SK-N-SH (cell line): ENCODE measurements at regions not wholly inside any gene's neighbourhood (a gene's known extent, or its start where the extent isn't known, plus 50 kb on each side); places are given as distances from the start of the nearest gene placed in this dataset.

Source experiments
- CTCF ChIA-PET: fragments of 300-600, 350-600 bp; formaldehyde crosslinking; extraction: SDS; loops from one replicate; lab custom pipeline; 2021; lab: Yijun Ruan, JAX
- POLR2A ChIA-PET: fragments of 350-600 bp; sonication (Branson Sonifier 250); formaldehyde crosslinking; extraction: SDS; loops from one replicate; lab custom pipeline; 2020; ENCODE audit warnings: antibody characterized with exemption, inconsistent platforms; lab: Yijun Ruan, JAX
- DNase-seq: peaks from one replicate; pipeline ENCODE4 v3.0.0; 2012
- H2AFZ ChIP-seq: fragments of 200-600 bp; sonication (generic); 2 replicates; pipeline ENCODE4 v1.8.1; 2016; ENCODE audit warnings: antibody characterized with exemption, mild to moderate bottlenecking, low read depth
- H3F3A ChIP-seq: fragments of 200-600 bp; sonication (generic); replicated peaks from 2 replicates; pipeline ENCODE3; 2016; ENCODE audit warnings: antibody characterized with exemption, mild to moderate bottlenecking; ENCODE audit not compliant: insufficient read depth
- H3K27ac ChIP-seq, 2 experiments: fragments of 200-500 bp in 1 of 2; fragments of 200-600 bp in 1 of 2; sonication (Bioruptor generic) in 1 of 2; sonication (generic), shearing (Covaris generic) in 1 of 2; 2 replicates each; pipeline versions ENCODE4 v1.5.1 to v1.6.1; 2014 to 2016; ENCODE audit warnings: low read depth in 2 of 2, inconsistent platforms in 1 of 2, low read length in 1 of 2, mild to moderate bottlenecking in 1 of 2, mixed read lengths in 1 of 2
- H3K27me3 ChIP-seq: fragments of 200-600 bp; sonication (generic), shearing (Covaris generic); 2 replicates; pipeline ENCODE4 v1.6.1; 2016; ENCODE audit warnings: mixed run types; ENCODE audit not compliant: insufficient read depth
- H3K36me3 ChIP-seq, 2 experiments: fragments of 200-500 bp in 1 of 2; fragments of 200-600 bp in 1 of 2; sonication (Bioruptor generic) in 1 of 2; sonication (generic) in 1 of 2; replicated peaks in 1 of 2; 2 replicates each; pipeline versions ENCODE3 to v1.5.1; 2014 to 2016; ENCODE audit warnings: low read length in 1 of 2, mild to moderate bottlenecking in 1 of 2; ENCODE audit not compliant: insufficient read depth in 2 of 2, control insufficient read depth in 1 of 2
- H3K4me1 ChIP-seq, 2 experiments: fragments of 200-500 bp in 1 of 2; fragments of 200-600 bp in 1 of 2; sonication (Bioruptor generic) in 1 of 2; sonication (generic), shearing (Covaris generic) in 1 of 2; 2 replicates each; pipeline versions ENCODE4 v1.5.1 to v1.6.1; 2014 to 2016; ENCODE audit warnings: low read depth in 1 of 2, low read length in 1 of 2, mixed run types in 1 of 2; ENCODE audit not compliant: insufficient read depth in 2 of 2, control insufficient read depth in 1 of 2
- H3K4me2 ChIP-seq: fragments of 200-600 bp; sonication (generic), shearing (Covaris generic); 2 replicates; pipeline ENCODE4 v1.6.1; 2017; ENCODE audit warnings: mixed run types
- H3K4me3 ChIP-seq, 2 experiments: fragments of 200-500 bp in 1 of 2; fragments of 200-600 bp in 1 of 2; sonication (Bioruptor generic) in 1 of 2; sonication (generic), shearing (Covaris generic) in 1 of 2; 2 replicates each; pipeline versions ENCODE4 v1.5.1 to v1.8.1; 2014 to 2016; ENCODE audit warnings: low read depth in 2 of 2, inconsistent platforms in 1 of 2, low read length in 1 of 2, mild to moderate bottlenecking in 1 of 2, mixed read lengths in 1 of 2, moderate library complexity in 1 of 2
- H3K79me2 ChIP-seq: fragments of 200-600 bp; sonication (generic); 2 replicates; pipeline ENCODE4 v1.8.1; 2017; ENCODE audit warnings: mild to moderate bottlenecking; ENCODE audit not compliant: insufficient read depth
- H3K9ac ChIP-seq: fragments of 200-600 bp; sonication (generic); 2 replicates; pipeline ENCODE4 v1.6.1; 2017; ENCODE audit warnings: mixed run types
- H3K9me2 ChIP-seq: fragments of 200-600 bp; sonication (generic); 2 replicates; pipeline ENCODE4 v1.6.1; 2017; ENCODE audit warnings: mixed run types
- H3K9me3 ChIP-seq: fragments of 200-600 bp; sonication (generic); 2 replicates; pipeline ENCODE4 v1.6.1; 2017; ENCODE audit warnings: mixed run types, mild to moderate bottlenecking, moderate library complexity
- H4K20me1 ChIP-seq: fragments of 200-600 bp; sonication (generic); 2 replicates; pipeline ENCODE4 v1.6.1; 2017; ENCODE audit warnings: mild to moderate bottlenecking, mixed run types; ENCODE audit not compliant: insufficient read depth
- CHD2 ChIP-seq: fragments of 150-350 bp; IDR thresholded peaks from 2 replicates; pipeline ENCODE4 v1.6.1; 2018; ENCODE audit warnings: low read length; ENCODE audit not compliant: partially characterized antibody
- ELF1 ChIP-seq: IDR thresholded peaks from 2 replicates; pipeline ENCODE4 v1.4.0; 2012
- EP300 ChIP-seq, 2 experiments: IDR thresholded peaks; 2 replicates each; pipeline versions ENCODE4 v1.4.0 to v1.6.1; 2012; ENCODE audit warnings: borderline replicate concordance in 1 of 2, low read depth in 1 of 2, low read length in 1 of 2
- GABPA ChIP-seq: IDR thresholded peaks from 2 replicates; pipeline ENCODE4 v1.4.0; 2012; ENCODE audit warnings: low read depth, mild to moderate bottlenecking
- GATA2 ChIP-seq: sonication (generic); formaldehyde crosslinking; IDR thresholded peaks from 2 replicates; pipeline ENCODE4 v1.5.0; 2020; ENCODE audit warnings: mild to moderate bottlenecking, missing genetic modification reagents
- MEF2A ChIP-seq: IDR thresholded peaks from 2 replicates; pipeline ENCODE4 v1.4.0; 2012; ENCODE audit warnings: low read depth, borderline replicate concordance
- MXI1 ChIP-seq: IDR thresholded peaks from 2 replicates; pipeline ENCODE4 v1.6.1; 2012; ENCODE audit warnings: mild to moderate bottlenecking, low read depth, low read length, improper control_type of control experiment
- RCOR1 ChIP-seq: fragments of 150-350 bp; IDR thresholded peaks from 2 replicates; pipeline ENCODE4 v1.6.1; 2017; ENCODE audit warnings: antibody characterized with exemption, low read length
- RFX5 ChIP-seq: IDR thresholded peaks from 2 replicates; pipeline ENCODE4 v1.6.1; 2012; ENCODE audit warnings: mild to moderate bottlenecking, improper control_type of control experiment, low read length
- RXRA ChIP-seq: IDR thresholded peaks from 2 replicates; pipeline ENCODE4 v1.4.0; 2012; ENCODE audit warnings: low read depth, mild to moderate bottlenecking, borderline replicate concordance
- TEAD4 ChIP-seq: IDR thresholded peaks from 2 replicates; pipeline ENCODE4 v1.4.0; 2012; ENCODE audit warnings: mild to moderate bottlenecking, borderline replicate concordance; ENCODE audit not compliant: insufficient read depth
- WGBS: methylation state at CpG from one replicate; pipeline ENCODE4 v1.1.6; 2017; ENCODE audit warnings: low lambda C conversion rate; 5-methylcytosine and 5-hydroxymethylcytosine counted together
- TF ChIP-seq, protein P1 (sequence below): fragments of 150-350 bp; IDR thresholded peaks from 2 replicates; pipeline ENCODE4 v1.6.1; 2017; ENCODE audit warnings: antibody characterized with exemption, low read length, low read depth, borderline replicate concordance
- TF ChIP-seq, protein P2 (sequence below): IDR thresholded peaks from 2 replicates; pipeline ENCODE4 v1.4.0; 2012; ENCODE audit warnings: low read depth
- TF ChIP-seq, protein P3 (sequence below): IDR thresholded peaks from 2 replicates; pipeline ENCODE4 v1.4.0; 2012; ENCODE audit warnings: low read depth, borderline replicate concordance
- TF ChIP-seq, protein P4 (sequence below): IDR thresholded peaks from 2 replicates; pipeline ENCODE4 v1.6.1; 2012; ENCODE audit warnings: mild to moderate bottlenecking, low read depth, low read length, moderate library complexity
- TF ChIP-seq, protein P5 (sequence below): fragments of 150-350 bp; IDR thresholded peaks from 2 replicates; pipeline ENCODE4 v1.6.1; 2016; ENCODE audit warnings: mild to moderate bottlenecking, low read depth, low read length

DNA sequence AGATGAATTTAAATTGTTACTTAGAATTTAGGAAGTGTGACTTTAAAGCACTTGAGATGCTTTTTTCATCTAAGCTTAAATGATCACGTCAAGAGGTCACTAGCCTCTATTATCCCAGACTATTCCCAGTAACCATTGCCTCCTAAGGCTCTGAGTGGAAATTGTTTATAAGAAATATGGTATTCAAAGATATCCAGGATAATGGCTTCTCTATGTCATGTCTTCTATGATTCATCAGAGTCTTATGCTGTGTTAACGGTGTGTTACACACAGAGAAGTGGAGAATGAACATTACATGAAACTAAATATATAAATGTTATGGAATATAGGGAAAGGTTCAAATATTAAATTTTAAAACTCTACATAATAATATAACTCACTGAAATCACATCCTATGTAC lies 79.8 kb upstream of the NBEA start (continued):
- TF ChIP-seq, protein P1, sequence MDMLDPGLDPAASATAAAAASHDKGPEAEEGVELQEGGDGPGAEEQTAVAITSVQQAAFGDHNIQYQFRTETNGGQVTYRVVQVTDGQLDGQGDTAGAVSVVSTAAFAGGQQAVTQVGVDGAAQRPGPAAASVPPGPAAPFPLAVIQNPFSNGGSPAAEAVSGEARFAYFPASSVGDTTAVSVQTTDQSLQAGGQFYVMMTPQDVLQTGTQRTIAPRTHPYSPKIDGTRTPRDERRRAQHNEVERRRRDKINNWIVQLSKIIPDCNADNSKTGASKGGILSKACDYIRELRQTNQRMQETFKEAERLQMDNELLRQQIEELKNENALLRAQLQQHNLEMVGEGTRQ, result no peak
- TF ChIP-seq, protein P2, sequence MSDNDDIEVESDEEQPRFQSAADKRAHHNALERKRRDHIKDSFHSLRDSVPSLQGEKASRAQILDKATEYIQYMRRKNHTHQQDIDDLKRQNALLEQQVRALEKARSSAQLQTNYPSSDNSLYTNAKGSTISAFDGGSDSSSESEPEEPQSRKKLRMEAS, result no peak
- TF ChIP-seq MEF2A, result no peak
- no peak for TF ChIP-seq MXI1
- no peak for TF ChIP-seq RXRA
- no peak for TF ChIP-seq RCOR1
- TF ChIP-seq, all 33 proteins: peak for 0

DNA sequence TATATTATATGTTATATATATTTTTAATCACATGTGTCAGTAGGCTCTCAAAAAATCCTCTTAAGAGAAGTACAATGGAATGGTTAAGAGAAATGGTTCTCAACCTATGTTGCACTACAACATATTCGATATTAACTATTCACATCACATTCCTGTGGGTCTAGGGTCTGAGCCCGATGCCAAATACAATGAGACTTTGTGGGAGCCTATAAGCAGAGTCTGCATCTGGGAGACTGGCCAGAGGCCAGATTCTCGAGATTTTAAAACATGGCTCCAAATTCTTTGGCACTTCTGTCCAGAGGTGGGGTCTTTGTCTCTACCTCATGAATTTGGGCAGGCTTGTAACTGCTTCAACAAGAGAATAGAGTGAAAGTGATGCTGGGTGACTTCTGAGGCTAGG lies 79.4 kb upstream of the NBEA start:
- Histone ChIP-seq H3K4me2 (no peak overlapping the region), H4K20me1 (no peaks in the 10 kb centered on the region), H3K9me2 (no peaks in the 10 kb centered on the region), H3K4me1 (no peaks in the 10 kb centered on the region; a peak in 2 of 4 replicates), H3K36me3 (no peaks in the 10 kb centered on the region), H3K9me3 (no peaks in the 10 kb centered on the region), H2AFZ (no peak overlapping the region), H3F3A (no peaks in the 10 kb centered on the region), H3K27me3 (no peaks in the 10 kb centered on the region), H3K4me3 (no peak overlapping the region), H3K27ac (no peak overlapping the region), H3K79me2 (no peaks in the 10 kb centered on the region), H3K9ac (no peak overlapping the region)
- no peak for DNase-seq
- ChIA-PET CTCF (no interaction called here), POLR2A (no interaction called here)
- 86% methylated on average over 3 of the region's 3 CpGs for WGBS
- TF ChIP-seq, protein P3, sequence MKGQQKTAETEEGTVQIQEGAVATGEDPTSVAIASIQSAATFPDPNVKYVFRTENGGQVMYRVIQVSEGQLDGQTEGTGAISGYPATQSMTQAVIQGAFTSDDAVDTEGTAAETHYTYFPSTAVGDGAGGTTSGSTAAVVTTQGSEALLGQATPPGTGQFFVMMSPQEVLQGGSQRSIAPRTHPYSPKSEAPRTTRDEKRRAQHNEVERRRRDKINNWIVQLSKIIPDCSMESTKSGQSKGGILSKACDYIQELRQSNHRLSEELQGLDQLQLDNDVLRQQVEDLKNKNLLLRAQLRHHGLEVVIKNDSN, result no peak
- no peak for TF ChIP-seq RXRA
- no peak for TF ChIP-seq GATA2 (CRISPR knock-in tag)
- no peak for TF ChIP-seq RFX5
- no peak for TF ChIP-seq MXI1

DNA sequence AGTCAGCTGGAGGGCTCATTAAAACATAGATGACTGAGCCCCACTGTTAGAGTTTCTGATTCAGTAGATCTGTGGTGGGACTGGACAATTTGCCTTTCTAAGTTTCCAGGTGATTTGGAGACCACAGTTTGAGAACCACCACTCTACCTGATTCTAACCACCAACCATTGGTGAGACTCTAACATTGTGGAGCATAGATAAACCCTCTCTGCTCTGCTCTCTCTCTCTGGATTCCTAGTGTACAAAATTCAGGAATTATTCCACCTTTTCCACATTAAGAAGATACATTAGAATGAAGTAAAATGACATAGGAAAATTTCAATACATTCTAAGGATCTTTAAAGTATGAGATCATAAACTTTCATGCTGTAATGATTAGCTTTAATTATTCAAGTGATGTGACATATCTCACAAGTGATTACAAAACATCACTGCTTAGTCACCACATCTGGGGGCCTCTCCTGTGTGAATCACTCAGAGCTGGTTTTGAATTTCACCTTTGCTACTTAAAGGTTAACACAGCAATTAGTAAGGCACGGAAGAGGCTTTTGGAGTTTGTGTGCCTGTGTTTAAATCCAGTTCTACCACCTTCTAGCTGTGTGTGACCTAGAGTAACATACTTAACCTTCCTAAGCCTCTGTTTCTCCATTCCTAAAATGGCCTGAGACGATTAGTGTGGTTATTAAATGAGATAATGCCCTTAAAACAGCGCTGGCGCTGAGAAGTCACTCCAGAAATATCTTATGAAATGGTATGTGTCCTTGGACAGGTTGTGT lies 78.5 kb upstream of the NBEA start:
- Histone ChIP-seq H3K27me3 (no peaks in the 10 kb centered on the region), H3K27ac (no peak overlapping the region), H3K9ac (no peak overlapping the region), H2AFZ (no peak overlapping the region), H3K79me2 (no peaks in the 10 kb centered on the region), H3K4me2 (no peak overlapping the region), H3K9me3 (no peaks in the 10 kb centered on the region), H3F3A (no peaks in the 10 kb centered on the region), H3K4me1 (no peaks in the 10 kb centered on the region; a peak in 2 of 4 replicates), H3K9me2 (no peaks in the 10 kb centered on the region), H3K36me3 (no peaks in the 10 kb centered on the region), H4K20me1 (no peaks in the 10 kb centered on the region), H3K4me3 (no peak overlapping the region)
- DNase-seq, result no peak
- WGBS, result 72% methylated on average over 4 of the region's 4 CpGs
- ChIA-PET CTCF (no interaction called here), POLR2A (no interaction called here)
- TF ChIP-seq, protein P4, sequence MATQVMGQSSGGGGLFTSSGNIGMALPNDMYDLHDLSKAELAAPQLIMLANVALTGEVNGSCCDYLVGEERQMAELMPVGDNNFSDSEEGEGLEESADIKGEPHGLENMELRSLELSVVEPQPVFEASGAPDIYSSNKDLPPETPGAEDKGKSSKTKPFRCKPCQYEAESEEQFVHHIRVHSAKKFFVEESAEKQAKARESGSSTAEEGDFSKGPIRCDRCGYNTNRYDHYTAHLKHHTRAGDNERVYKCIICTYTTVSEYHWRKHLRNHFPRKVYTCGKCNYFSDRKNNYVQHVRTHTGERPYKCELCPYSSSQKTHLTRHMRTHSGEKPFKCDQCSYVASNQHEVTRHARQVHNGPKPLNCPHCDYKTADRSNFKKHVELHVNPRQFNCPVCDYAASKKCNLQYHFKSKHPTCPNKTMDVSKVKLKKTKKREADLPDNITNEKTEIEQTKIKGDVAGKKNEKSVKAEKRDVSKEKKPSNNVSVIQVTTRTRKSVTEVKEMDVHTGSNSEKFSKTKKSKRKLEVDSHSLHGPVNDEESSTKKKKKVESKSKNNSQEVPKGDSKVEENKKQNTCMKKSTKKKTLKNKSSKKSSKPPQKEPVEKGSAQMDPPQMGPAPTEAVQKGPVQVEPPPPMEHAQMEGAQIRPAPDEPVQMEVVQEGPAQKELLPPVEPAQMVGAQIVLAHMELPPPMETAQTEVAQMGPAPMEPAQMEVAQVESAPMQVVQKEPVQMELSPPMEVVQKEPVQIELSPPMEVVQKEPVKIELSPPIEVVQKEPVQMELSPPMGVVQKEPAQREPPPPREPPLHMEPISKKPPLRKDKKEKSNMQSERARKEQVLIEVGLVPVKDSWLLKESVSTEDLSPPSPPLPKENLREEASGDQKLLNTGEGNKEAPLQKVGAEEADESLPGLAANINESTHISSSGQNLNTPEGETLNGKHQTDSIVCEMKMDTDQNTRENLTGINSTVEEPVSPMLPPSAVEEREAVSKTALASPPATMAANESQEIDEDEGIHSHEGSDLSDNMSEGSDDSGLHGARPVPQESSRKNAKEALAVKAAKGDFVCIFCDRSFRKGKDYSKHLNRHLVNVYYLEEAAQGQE, result no peak
- TF ChIP-seq CHD2, result no peak
- TF ChIP-seq EP300 (IDR thresholded peaks at IDR 0.05; ENCODE audit: borderline replicate concordance in 1 of 2, low read depth in 1 of 2, low read length in 1 of 2), result peak in 1 of 2 experiments; percentile 44; a peak in 1 of 4 replicates
- no peak for TF ChIP-seq GABPA
- TF ChIP-seq, protein P2, result no peak
- TF ChIP-seq, protein P5, sequence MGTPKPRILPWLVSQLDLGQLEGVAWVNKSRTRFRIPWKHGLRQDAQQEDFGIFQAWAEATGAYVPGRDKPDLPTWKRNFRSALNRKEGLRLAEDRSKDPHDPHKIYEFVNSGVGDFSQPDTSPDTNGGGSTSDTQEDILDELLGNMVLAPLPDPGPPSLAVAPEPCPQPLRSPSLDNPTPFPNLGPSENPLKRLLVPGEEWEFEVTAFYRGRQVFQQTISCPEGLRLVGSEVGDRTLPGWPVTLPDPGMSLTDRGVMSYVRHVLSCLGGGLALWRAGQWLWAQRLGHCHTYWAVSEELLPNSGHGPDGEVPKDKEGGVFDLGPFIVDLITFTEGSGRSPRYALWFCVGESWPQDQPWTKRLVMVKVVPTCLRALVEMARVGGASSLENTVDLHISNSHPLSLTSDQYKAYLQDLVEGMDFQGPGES, result no peak
- TF ChIP-seq ELF1, result no peak
- TF ChIP-seq MEF2A, result no peak
- no peak for TF ChIP-seq TEAD4
- no peak for TF ChIP-seq GATA2 (CRISPR knock-in tag)
